CD8-positive, alpha-beta memory T cell (primary cell): ENCODE measurements at regions not wholly inside any gene's neighbourhood (a gene's known extent, or its start where the extent isn't known, plus 50 kb on each side); places are given as distances from the start of the nearest gene placed in this dataset.
"Not testable (repeated sequence)": the region's sequence is repeated elsewhere in the genome, so short reads cannot be mapped to it uniquely, and the experiment has no call there.

ENCODE experiments used
- CTCF ChIA-PET: fragments of 350-600 bp; sonication (Branson Sonifier 250); formaldehyde crosslinking; loops from one replicate; lab custom pipeline; 2021; ENCODE audit warnings: antibody characterized with exemption; lab: Charles Lee
- POLR2A ChIA-PET: fragments of 350-600 bp; sonication (Branson Sonifier 250); formaldehyde crosslinking; loops from one replicate; lab custom pipeline; 2021; ENCODE audit warnings: antibody characterized with exemption; lab: Charles Lee
- DNase-seq, 5 donors: peaks; one replicate each; pipeline versions ENCODE4 v3.0.0 to v3.0.0-alpha.2; 2020 to 2022; ENCODE audit warnings: mixed read lengths in 1 of 5
- H3K27ac ChIP-seq: one replicate; pipeline ENCODE4 v1.7.0; 2013; ENCODE audit warnings: low read depth, mild to moderate bottlenecking, low read length, moderate library complexity
- H3K27me3 ChIP-seq: 2 replicates; pipeline ENCODE4 v1.7.0; 2013; ENCODE audit warnings: low read length, mild to moderate bottlenecking; ENCODE audit not compliant: insufficient read depth, poor library complexity, severe bottlenecking
- H3K36me3 ChIP-seq: 2 replicates; pipeline ENCODE4 v1.7.0; 2013; ENCODE audit warnings: mild to moderate bottlenecking, low read length, moderate library complexity; ENCODE audit not compliant: insufficient read depth
- H3K4me1 ChIP-seq: 2 replicates; pipeline ENCODE4 v1.7.0; 2013; ENCODE audit warnings: mild to moderate bottlenecking, low read length, moderate library complexity; ENCODE audit not compliant: insufficient read depth
- H3K4me3 ChIP-seq: 2 replicates; pipeline ENCODE4 v1.7.0; 2013; ENCODE audit warnings: mild to moderate bottlenecking, low read length
- H3K9me3 ChIP-seq: 2 replicates; pipeline ENCODE4 v1.7.0; 2013; ENCODE audit warnings: mild to moderate bottlenecking, low read length
- H3K27ac Mint-ChIP-seq, 8 donors: one replicate each; pipeline ENCODE4 v1.8.0; 2020 to 2021; ENCODE audit warnings: mixed read lengths in 8 of 8, mild to moderate bottlenecking in 6 of 8, inconsistent platforms in 3 of 8, moderate library complexity in 3 of 8
- H3K27me3 Mint-ChIP-seq, 2 donors: one replicate each; pipeline ENCODE4 v1.8.0; 2020 to 2021; ENCODE audit warnings: mixed read lengths in 2 of 2, mild to moderate bottlenecking in 1 of 2, moderate library complexity in 1 of 2
- H3K36me3 Mint-ChIP-seq, 3 donors: one replicate each; pipeline ENCODE4 v1.8.0; 2020 to 2021; ENCODE audit warnings: mixed read lengths in 3 of 3, inconsistent platforms in 1 of 3, mild to moderate bottlenecking in 1 of 3
- H3K4me1 Mint-ChIP-seq, 3 donors: one replicate each; pipeline ENCODE4 v1.8.0; 2020 to 2021; ENCODE audit warnings: mixed read lengths in 3 of 3, inconsistent platforms in 1 of 3, mild to moderate bottlenecking in 1 of 3
- H3K4me3 Mint-ChIP-seq, 7 donors: one replicate each; pipeline ENCODE4 v1.8.0; 2020 to 2021; ENCODE audit warnings: mixed read lengths in 7 of 7, mild to moderate bottlenecking in 6 of 7, moderate library complexity in 4 of 7, inconsistent platforms in 2 of 7
- H3K9me3 Mint-ChIP-seq, 5 donors: one replicate each; pipeline ENCODE4 v1.8.0; 2020 to 2022; ENCODE audit warnings: mixed read lengths in 5 of 5, mild to moderate bottlenecking in 3 of 5, moderate library complexity in 2 of 5, inconsistent platforms in 1 of 5

DNA sequence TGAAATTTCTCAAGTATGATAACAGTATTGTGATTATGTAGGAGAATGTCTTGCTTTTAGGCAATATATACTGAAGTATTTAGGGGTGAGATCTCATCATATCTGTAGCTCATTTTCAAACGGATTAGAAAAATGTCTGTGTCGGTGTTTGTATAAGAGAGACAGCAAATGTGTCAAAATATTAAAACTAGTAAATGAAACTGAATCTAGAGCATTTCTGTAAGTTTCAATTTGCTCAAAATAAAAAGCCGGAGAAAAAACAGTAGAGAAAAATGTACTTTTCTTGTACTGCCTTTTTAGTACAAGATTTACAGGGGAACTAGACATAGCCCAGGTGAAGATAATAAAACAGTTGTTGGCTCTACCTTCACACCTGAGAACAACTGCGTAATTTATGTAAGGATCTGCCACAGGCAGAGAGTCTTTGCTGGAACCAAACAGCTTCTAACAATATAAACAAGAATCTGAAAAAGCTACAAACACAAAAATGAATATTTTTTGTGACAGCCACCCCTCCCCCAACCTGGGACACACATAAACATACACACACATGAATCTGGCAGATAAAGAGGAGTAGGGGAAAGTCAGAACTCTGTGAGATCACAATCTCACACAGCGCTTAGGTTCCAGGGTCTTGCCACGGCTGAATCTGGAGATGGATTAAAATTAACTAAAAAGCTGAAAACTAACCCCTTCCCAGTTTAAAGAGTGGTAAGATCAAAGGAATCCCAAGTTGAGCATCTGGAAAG lies 153.3 kb downstream of the AVL9 start:
- Histone ChIP-seq H3K4me3 (no peak overlapping the region), H3K27ac (no peak overlapping the region), H3K9me3 (no peaks in the 10 kb centered on the region), H3K36me3 (no peaks in the 10 kb centered on the region), H3K4me1 (no peaks in the 10 kb centered on the region), H3K27me3 (no peaks in the 10 kb centered on the region)
- ChIA-PET POLR2A (no interaction called here), CTCF (no interaction called here)
- no peak overlapping the region for H3K4me3 Mint-ChIP-seq
- peaks cover 6 to 19% of the 10 kb centered on the region in 2 donors for H3K27me3 Mint-ChIP-seq
- H3K36me3 Mint-ChIP-seq: peaks cover 0 to 9% (median 0%) of the 10 kb centered on the region in 3 donors
- H3K4me1 Mint-ChIP-seq: no peaks in the 10 kb centered on the region
- no peak overlapping the region for H3K27ac Mint-ChIP-seq
- H3K9me3 Mint-ChIP-seq: peaks cover 0 to 3% (median 0%) of the 10 kb centered on the region in 5 donors
- no peak for DNase-seq

DNA sequence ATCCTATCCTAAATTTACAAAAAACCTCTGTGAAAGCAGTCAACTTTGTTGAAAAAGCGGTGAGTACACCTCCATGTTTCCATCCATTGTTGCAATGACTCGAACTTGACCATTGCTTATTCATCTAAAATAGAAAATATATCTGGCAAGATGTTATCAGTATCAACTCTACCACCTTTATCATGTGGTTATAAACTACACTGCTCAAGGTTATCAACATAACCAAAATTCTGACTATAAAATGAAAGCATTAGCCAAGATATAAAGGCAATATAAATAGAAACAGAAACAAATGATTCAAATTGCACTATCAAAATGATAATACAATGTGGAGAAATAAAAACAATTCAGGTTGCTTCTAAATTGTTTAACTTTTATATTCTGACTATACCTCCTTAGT lies 150.0 kb downstream of the AVL9 start:
- H3K27ac Mint-ChIP-seq, H3K9me3 ChIP-seq: not testable (repeated sequence)

GRCh38 chr7:32643194-32643593 lies 147.9 kb downstream of the AVL9 start:
- no peaks in the 10 kb centered on the region for H3K9me3 Mint-ChIP-seq
- H3K27ac Mint-ChIP-seq: no peak overlapping the region
- H3K36me3 Mint-ChIP-seq: peaks cover 0 to 9% (median 0%) of the 10 kb centered on the region in 3 donors
- no peaks in the 10 kb centered on the region for H3K9me3 ChIP-seq
- ChIA-PET CTCF (no interaction called here), POLR2A (no interaction called here)
- DNase-seq: no peak
- no peaks in the 10 kb centered on the region for H3K27me3 ChIP-seq
- H3K4me3 Mint-ChIP-seq: no peak overlapping the region
- peaks cover 4 to 8% (median 6%) of the 10 kb centered on the region in 3 donors for H3K4me1 Mint-ChIP-seq
- H3K4me1 ChIP-seq: no peaks in the 10 kb centered on the region
- no peaks in the 10 kb centered on the region for H3K36me3 ChIP-seq
- H3K27me3 Mint-ChIP-seq: peaks cover 5 to 13% of the 10 kb centered on the region in 2 donors
- no peak overlapping the region for H3K4me3 ChIP-seq
- no peak overlapping the region for H3K27ac ChIP-seq

More for the DNA sequence above, 150.0 kb downstream of the AVL9 start:
- H3K4me1 Mint-ChIP-seq, H3K9me3 Mint-ChIP-seq, H3K4me3 ChIP-seq, H3K4me3 Mint-ChIP-seq, DNase-seq, H3K27ac ChIP-seq, POLR2A ChIA-PET, H3K4me1 ChIP-seq, H3K27me3 ChIP-seq, CTCF ChIA-PET, H3K36me3 ChIP-seq: not testable (repeated sequence)
- H3K27me3 Mint-ChIP-seq: peaks cover 6 to 20% of the 10 kb centered on the region in 2 donors
- H3K36me3 Mint-ChIP-seq: peaks cover 0 to 12% (median 0%) of the 10 kb centered on the region in 3 donors

DNA sequence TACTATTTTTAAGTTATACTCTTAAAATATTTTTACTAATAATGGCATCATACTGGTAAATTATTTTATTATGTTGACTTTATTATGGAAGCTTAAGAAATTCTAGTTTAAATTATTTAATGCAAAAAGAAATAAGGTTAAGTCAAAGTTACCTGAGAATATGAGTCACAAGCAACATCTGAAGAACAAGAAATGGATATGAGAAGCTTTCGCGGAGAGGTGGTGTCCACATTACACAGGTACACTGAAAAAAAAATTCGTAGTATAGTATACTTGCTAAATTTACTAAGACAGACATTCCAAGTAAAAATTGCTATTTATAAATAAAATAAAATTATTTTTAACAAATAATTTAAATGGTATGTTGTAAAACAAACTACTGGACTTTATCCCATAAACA lies 143.8 kb downstream of the AVL9 start:
- ChIA-PET POLR2A (no interaction called here), CTCF (no interaction called here)
- H3K4me3 ChIP-seq: no peak overlapping the region
- H3K27ac ChIP-seq: no peak overlapping the region
- Mint-ChIP-seq H3K27me3 (peaks cover 0 to 4% of the 10 kb centered on the region in 2 donors), H3K36me3 (peaks cover 0 to 7% (median 0%) of the 10 kb centered on the region in 3 donors), H3K27ac (no peak overlapping the region), H3K4me1 (peaks cover 4 to 8% (median 6%) of the 10 kb centered on the region in 3 donors), H3K9me3 (no peaks in the 10 kb centered on the region), H3K4me3 (no peak overlapping the region)
- H3K36me3 ChIP-seq: no peaks in the 10 kb centered on the region
- H3K4me1 ChIP-seq: no peaks in the 10 kb centered on the region
- no peaks in the 10 kb centered on the region for H3K27me3 ChIP-seq
- no peak for DNase-seq
- no peaks in the 10 kb centered on the region for H3K9me3 ChIP-seq

- not testable (repeated sequence) for H3K36me3 Mint-ChIP-seq
Observed at GRCh38 chr7:32638479-32639121, 143.3 kb downstream of the AVL9 start.

More at GRCh38 chr7:32638479-32639121, 143.3 kb downstream of the AVL9 start:
- H3K27ac ChIP-seq, H3K27me3 ChIP-seq, H3K27ac Mint-ChIP-seq, H3K4me3 ChIP-seq, H3K9me3 ChIP-seq, H3K9me3 Mint-ChIP-seq, POLR2A ChIA-PET, H3K36me3 ChIP-seq, CTCF ChIA-PET, DNase-seq, H3K4me3 Mint-ChIP-seq, H3K4me1 Mint-ChIP-seq, H3K27me3 Mint-ChIP-seq, H3K4me1 ChIP-seq: not testable (repeated sequence)
